GM19372 (cell line): ENCODE measurements at regions not wholly inside any gene's neighbourhood (a gene's known extent, or its start where the extent isn't known, plus 50 kb on each side); places are given as distances from the start of the nearest gene placed in this dataset.
"Not testable (repeated sequence)": the region's sequence is repeated elsewhere in the genome, so short reads cannot be mapped to it uniquely, and the experiment has no call there.

Experiments
- ATAC-seq: cut with Tn5 transposase; IDR thresholded peaks from one replicate; pipeline ENCODE4 v1.9.1; 2021; ENCODE audit warnings: mild to moderate bottlenecking, low read depth, moderate library complexity; ENCODE audit not compliant: unreplicated experiment

DNA sequence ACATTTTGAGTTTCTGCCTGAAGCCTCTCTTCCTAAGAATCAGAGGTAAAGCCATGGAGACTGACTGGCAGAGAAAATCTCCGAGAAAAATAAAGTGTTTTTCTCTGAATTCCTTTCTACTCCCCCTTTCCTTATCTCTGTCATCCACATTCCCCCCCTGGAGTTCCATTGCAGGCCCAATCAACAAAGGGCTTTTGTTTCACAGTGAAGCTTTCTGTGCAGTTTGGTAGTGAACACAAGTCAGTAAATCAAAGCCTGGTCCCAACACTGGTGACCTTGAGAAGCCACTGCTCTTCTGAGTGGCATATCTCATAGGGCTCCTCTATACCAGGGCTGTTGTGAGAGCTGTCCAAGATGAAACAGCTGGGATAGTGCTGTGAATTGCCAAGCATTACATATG is 228.4 kb downstream of the SEC16B start:
- no peak for ATAC-seq

DNA sequence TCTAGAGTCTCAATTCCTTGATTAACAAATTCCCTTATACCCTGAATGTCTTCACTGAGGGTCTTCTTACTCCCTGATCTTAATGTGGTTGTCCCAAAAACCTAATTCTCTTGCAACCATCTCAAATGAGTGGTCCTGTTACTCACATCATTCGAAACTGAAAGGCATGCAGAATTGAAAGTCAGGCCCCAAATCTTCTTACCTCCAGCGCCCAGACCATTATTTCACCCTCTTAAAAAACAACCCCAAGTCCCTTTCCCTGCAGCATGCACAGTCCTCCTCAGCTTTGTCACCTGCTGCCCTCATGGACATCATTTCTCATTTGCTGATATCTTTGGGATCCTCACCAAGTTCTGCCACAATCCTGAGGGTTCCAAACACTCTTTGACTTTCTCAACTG is 230.1 kb downstream of the SEC16B start:
- no peak for ATAC-seq

- no peak for ATAC-seq
These were observed 232.4 kb downstream of the SEC16B start for GRCh38 chr1:177737456-177737855.

DNA sequence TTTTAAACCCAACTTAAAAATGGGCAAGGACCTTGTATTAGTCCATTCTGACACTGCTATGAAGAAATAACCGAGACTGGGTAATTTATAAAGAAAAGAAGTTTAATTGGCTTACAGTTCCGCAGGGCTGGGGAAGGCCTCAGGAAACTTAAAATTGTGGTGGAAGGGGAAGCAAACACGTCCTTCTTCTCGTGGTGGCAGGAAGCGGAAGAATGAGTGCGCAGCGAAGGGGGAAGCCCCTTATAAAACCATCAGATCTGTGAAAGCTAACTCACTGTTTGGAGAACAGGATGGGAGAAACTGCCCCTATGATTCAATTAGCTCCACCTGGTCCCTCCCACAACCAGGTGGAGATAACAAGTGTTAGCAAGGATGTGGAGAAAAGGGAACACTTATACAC is 237.7 kb downstream of the SEC16B start:
- ATAC-seq: no peak

DNA sequence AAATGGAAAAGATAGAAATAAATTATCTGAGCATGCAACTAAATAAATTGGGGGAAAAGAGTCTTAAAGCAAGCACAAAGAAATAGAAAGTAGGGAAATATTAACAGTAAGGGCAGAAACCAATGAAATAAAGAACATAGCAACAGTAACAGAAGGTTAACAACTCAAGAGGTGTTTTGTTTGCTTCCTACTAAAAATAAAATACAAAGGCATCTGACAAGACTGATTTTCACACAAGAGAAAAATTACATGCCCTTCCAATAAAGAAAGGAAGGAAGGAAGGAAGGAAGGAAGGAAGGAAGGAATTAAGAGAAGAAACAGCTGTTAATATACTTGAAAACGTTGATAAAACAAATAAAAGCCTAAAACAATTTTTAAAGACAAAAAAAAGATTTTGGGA is 240.2 kb downstream of the SEC16B start:
- ATAC-seq: no peak

DNA sequence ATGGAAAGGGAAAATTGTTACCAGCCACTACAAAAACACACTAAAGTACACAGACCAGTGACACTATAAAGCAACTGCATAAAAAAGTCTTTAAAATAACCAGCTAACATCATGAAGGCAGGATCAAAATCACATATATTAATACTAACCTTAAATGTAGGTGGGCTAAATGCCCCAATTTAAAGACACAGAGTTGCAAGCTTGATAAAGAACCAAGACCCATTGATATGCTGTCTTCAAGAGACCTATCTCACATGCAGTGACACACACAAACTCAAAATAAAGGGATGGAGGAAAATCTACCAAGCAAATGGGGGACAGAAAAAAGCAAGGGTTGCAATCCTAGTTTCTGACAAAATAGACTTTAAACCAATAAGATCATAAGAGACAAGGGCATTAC is 246.3 kb downstream of the SEC16B start:
- no peak for ATAC-seq

- ATAC-seq: no peak
These were observed 258.9 kb downstream of the SEC16B start for GRCh38 chr1:177710696-177711620.

DNA sequence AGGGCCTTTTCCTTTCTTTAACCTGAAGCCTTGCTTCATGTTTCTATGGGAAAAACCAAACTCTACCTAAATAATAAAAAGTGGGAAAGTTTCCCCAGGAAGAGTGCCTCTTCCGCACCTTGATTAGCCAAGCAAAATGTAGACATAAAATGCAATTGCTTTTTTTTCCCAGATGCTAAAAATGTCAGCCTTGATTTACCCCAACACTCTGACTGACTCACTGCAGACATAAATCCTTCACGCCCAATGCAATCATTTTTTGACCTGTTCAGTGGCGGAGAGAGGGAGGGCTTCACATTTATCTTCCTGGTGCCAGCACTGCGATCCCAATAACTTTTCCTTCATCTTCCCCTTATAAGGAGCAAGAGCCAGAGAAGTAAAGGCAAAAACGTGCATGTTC is 261.5 kb downstream of the SEC16B start:
- ATAC-seq: no peak

- no peak for ATAC-seq
These were observed 262.9 kb downstream of the SEC16B start for GRCh38 chr1:177706977-177707376.

GRCh38 chr1:177705839-177706238 is 264.0 kb downstream of the SEC16B start:
- ATAC-seq: no peak

DNA sequence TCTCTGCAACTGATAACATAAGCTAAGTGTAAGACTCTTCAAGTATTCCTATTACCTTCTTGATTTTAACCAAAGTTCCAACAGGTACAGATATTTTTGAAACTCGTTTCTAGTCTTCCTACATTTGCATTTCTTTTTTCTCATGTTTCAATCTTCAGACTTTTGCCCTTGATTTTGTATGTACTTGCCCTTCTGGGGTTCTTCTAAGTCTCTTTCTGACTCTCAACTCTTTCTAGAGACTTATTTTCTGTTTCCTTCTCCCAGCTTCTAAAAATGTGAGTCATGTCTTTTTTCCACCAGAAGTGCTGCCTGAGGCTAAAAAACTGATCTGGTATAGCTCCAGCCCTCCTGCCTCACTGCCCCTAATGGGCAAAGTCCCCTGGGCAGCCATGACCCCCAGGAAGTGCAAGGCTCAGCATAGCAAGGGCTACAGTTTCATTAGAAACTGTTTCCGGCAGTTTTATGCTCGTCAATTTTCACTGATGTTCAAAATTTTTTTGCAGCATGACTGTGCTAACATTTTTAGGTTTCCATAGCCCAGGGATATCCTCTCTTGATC is 265.9 kb downstream of the SEC16B start:
- no peak for ATAC-seq

- no peak for ATAC-seq
These were observed 268.1 kb downstream of the SEC16B start for GRCh38 chr1:177701654-177702353.

DNA sequence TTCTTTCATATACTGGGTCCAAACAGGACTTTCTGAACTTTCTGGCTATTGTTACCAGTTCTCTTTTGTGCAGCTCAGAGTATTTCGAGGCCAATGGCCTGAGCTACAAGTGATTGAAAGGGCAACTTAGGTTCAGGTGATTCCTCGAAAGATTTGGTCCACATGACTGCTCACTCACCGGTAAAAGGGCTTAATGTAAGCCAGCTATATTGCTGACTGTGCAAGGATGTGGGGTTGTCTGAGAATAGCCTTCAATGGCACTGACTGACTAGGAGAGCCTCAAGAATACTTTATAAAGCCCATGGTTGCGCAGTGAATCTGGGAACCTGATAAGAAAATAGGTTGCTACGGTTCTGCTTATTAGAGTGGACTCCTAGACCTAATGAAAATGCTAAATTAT is 269.0 kb downstream of the SEC16B start:
- ATAC-seq: no peak

DNA sequence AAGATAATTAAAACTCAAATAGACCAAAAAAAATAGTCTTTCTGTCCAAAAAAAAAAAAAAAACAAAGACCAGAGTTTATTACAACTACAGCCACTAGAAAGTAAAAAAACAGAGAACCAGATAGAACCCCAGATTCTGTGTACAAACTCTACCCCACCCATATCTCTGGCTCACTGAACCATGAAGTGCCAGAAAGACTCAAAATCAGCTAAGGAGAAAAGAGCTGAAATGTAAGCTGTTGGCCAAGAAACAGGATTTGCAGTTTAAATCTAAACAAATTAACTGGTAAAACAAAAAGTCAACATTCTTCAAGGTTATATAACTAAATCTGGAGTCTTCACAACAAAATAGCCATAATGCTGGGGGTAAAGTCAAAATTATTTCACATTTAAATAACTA is 278.9 kb downstream of the SEC16B start:
- ATAC-seq: no peak

DNA sequence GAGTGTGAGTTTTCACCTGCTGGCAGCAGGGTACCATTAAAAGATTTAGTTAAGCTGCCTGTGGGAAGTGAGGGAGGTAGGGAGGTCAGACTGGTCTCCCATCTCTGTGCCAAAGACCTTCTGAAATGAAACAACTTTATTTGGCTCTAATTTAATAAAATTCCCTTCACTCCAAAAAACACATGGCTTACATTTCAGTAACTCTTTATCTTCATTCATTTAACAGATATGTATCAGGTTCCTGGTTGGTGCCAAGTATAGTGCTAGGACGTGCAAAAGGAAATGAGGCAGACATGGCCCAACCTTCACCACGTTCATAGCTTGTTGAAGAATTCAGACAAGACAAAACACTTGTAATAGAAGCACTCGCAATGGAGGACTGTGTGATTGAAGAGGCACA is 282.3 kb downstream of the SEC16B start:
- ATAC-seq: no peak

- no peak for ATAC-seq
These were observed 282.9 kb downstream of the SEC16B start for GRCh38 chr1:177686933-177687332.

GRCh38 chr1:177669161-177669560 is 300.7 kb downstream of the SEC16B start:
- ATAC-seq: no peak

DNA sequence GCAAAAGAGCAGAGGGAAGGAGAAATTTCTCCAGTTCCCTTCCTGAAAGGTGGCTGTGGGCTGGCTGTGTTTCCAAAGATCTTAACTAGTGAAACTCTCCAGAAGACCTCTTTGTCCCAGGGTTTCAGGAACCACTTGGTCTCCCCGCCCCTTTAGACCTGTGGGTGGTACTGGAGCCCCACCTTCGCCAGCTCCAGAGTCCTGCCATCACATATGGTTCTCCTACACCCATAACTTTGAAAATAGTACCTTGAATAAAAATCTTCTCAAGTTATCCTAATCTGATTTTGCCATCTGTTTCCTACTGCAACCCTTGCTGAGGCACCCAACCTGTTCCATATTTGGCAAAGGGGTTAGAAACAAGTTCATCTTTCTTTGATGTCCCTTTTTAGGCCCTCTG is 303.9 kb downstream of the SEC16B start:
- no peak for ATAC-seq

- not testable (repeated sequence) for ATAC-seq
These were observed 305.1 kb downstream of the SEC16B start for GRCh38 chr1:177664742-177665141.

DNA sequence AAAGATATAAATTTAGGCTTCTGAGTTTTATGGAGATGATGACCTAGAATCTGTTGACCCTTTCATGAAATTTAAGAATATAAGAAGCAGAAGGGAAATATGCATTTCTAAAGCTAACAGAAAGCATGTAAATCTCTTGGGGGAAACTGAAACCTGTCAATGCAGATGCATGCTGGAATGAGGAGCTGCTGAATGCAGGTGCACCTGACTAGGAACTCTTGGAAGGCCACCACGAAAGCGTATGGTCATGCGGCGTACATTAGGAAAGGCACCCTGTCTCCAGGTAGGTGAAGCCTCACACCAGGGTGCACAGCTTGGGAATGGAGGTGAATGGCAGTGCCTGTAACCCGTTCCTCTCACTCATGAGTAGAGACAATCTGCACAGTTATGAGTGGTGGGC is 309.7 kb downstream of the SEC16B start:
- ATAC-seq: no peak

DNA sequence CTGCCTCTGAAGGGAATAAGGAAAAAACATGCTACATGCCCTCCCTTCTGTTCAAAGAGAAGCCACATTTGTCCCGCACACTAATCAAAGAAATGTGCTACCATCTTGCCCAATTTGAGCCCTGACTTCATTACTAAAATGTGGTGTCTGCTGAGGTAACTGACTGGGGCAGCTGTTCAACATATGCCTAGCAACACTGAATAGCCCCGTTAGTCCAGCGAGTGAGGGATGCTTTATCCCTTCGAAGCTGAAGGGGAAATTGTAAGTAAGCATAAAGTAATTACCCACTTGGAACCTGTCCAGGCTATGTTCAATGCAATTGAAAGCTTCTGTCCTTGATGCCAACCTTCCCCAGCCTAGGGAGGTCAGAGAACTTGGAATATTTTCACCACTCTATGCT is 310.6 kb downstream of the SEC16B start:
- ATAC-seq: no peak

DNA sequence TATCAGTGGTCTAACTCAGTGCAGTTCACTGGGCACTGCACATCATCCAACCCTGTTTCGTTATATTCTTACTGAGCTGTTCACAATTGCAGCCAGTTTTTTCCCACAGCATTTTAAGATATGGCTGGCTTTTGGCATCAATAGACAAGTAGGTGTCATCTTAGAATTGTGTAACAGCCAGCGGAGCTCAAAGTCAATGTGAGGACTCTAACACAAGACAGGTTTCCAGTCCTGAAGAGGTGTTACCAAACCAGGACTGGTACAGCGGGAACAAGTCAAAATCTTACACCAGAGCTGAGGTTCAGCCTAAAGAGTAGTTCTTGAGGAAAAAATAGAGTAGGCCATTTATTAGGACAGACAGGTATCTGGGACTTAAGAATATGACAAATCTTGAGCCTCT is 313.3 kb downstream of the SEC16B start:
- no peak for ATAC-seq
